ENCODE measurements at regions not wholly inside any gene's neighbourhood (a gene's known extent, or its start where the extent isn't known, plus 50 kb on each side); places are given as distances from the start of the nearest gene placed in this dataset.

DNA sequence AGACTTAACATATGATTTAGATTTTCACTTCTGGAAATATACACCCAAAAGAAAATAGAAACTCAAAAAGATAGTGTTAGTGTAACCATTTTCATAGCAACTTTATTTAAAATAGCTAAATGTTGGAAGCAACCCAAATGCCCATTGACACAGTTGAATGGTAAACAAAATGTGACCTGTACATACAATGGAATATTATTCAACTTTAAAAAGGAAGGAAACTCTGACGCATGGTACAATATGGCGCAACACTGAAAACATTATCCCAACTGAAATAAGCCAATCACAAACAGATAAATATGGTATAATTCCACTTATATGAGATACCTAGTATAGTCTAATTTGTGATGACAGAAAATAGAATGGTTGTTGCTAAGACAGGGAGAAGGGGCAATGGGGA, 1456.1 kb upstream of the MIR17HG start:
- peaks cover 8% of the 10 kb centered on the region for H3K9me3 Mint-ChIP-seq
- no peak overlapping the region for H3K27ac Mint-ChIP-seq (ENCODE audit: unreplicated experiment)
- DNase-seq (ENCODE audit: low read depth, low spot score), result no peak
- TF ChIP-seq, protein P1, sequence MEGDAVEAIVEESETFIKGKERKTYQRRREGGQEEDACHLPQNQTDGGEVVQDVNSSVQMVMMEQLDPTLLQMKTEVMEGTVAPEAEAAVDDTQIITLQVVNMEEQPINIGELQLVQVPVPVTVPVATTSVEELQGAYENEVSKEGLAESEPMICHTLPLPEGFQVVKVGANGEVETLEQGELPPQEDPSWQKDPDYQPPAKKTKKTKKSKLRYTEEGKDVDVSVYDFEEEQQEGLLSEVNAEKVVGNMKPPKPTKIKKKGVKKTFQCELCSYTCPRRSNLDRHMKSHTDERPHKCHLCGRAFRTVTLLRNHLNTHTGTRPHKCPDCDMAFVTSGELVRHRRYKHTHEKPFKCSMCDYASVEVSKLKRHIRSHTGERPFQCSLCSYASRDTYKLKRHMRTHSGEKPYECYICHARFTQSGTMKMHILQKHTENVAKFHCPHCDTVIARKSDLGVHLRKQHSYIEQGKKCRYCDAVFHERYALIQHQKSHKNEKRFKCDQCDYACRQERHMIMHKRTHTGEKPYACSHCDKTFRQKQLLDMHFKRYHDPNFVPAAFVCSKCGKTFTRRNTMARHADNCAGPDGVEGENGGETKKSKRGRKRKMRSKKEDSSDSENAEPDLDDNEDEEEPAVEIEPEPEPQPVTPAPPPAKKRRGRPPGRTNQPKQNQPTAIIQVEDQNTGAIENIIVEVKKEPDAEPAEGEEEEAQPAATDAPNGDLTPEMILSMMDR (conservative IDR thresholded peaks at IDR 0.05), result no peak
- H3K4me1 Mint-ChIP-seq, result no peaks in the 10 kb centered on the region
- no peak overlapping the region for H3K4me3 Mint-ChIP-seq
- no peaks in the 10 kb centered on the region for H3K27me3 Mint-ChIP-seq (ENCODE audit: low read depth)
- H3K36me3 Mint-ChIP-seq (ENCODE audit: low read depth), result no peaks in the 10 kb centered on the region

DNA sequence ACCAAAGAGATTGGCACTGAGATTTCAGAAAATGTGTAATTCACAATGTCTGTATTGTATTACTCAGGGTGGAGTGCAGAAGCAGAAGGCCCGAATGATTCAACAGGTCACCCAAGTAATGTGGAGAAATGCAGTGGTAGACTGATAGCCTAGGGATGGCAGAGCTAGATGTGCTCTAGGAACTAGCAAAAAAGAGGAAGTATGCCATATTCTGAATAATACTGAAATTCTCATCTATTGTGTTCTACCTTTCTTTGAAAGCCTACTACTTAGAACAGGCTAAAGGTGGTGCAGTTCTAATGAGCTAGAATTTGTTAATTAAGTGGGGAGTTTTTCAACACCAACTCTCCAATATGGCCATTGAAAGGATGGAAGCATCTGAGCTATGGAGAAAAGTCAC, 1449.8 kb upstream of the MIR17HG start:
- no peak for DNase-seq (ENCODE audit: low read depth, low spot score)
- Mint-ChIP-seq H3K9me3 (peaks cover 2% of the 10 kb centered on the region), H3K27me3 (ENCODE audit: low read depth) (no peaks in the 10 kb centered on the region), H3K4me3 (no peak overlapping the region), H3K36me3 (ENCODE audit: low read depth) (no peaks in the 10 kb centered on the region), H3K27ac (ENCODE audit: unreplicated experiment) (no peak overlapping the region), H3K4me1 (peaks cover 4% of the 10 kb centered on the region)
- TF ChIP-seq, protein P1 (conservative IDR thresholded peaks at IDR 0.05), result no peak

DNA sequence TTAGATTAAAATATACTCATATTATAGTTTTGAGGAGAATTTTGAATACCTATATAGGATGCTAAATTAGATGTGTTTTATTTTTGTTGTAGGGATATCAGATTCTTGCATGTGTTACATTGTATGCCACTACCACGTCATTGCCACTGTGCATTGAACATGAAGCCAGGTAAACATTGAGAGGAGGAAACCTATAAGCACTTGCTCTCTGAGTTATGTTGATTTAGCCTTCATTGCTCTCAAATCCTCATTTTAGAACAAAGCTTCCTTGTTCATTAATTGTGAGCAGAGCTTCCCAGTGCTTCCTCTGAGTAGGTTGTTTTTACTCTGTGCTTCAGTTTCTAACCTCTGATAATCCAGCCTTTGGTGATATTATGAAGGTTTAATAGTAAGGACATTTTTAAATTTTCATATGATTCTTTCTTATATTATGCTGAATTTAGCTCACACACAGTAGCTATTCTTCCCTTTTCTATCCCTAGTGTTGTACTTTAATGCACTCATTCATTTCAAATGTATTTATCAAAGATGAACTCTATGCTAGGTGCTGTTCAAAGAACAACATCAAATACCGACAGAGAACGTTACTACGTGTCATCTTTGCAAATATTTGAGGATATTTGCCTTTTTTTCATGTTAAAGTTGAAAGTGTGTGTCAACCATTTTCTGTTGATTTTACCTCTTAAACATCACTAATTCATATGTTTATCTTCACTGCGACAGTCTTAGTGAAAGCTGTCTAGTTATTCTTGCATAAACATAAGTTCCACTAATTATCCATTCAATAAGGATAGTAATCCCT, 1448.0 kb upstream of the MIR17HG start:
- no peaks in the 10 kb centered on the region for H3K27me3 Mint-ChIP-seq (ENCODE audit: low read depth)
- peaks cover 2% of the 10 kb centered on the region for H3K9me3 Mint-ChIP-seq
- no peaks in the 10 kb centered on the region for H3K36me3 Mint-ChIP-seq (ENCODE audit: low read depth)
- no peak overlapping the region for H3K27ac Mint-ChIP-seq (ENCODE audit: unreplicated experiment)
- DNase-seq (ENCODE audit: low read depth, low spot score), result no peak
- no peak overlapping the region for H3K4me3 Mint-ChIP-seq
- TF ChIP-seq, protein P1 (conservative IDR thresholded peaks at IDR 0.05), result no peak
- peaks cover 4% of the 10 kb centered on the region for H3K4me1 Mint-ChIP-seq

DNA sequence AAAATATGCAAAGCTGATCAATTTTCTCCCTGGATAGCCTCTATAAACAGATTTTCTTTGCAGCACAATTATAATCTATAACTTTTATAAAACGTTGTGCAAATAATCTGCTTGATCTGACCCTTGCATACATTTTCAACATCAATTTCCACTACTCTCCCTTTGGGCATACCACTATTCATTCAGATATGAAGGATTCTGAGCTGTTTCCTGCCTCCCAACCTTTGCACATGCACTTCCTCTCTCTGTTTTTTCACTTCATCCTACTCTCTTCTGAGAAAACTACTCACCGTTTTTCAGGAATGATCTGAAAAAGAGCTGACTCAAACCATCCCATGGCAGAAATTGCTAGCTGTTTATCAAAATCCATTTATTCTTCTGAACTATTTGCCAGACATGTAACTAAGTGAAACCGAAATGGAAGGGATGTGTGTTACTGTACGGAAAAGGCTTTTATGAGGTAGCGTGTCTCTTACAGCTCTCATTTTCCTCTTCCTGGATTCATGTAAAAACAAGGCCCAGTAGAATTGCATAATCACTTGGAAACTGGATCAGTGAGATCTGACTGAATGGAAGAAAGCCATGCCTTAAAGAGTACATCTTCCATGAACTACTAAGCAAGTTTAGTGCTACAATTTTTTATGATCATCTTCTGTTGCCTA, 1447.3 kb upstream of the MIR17HG start:
- TF ChIP-seq, protein P1 (conservative IDR thresholded peaks at IDR 0.05), result no peak
- peaks cover 4% of the 10 kb centered on the region for H3K4me1 Mint-ChIP-seq
- no peaks in the 10 kb centered on the region for H3K27me3 Mint-ChIP-seq (ENCODE audit: low read depth)
- H3K4me3 Mint-ChIP-seq, result no peak overlapping the region
- peaks cover 5% of the 10 kb centered on the region for H3K9me3 Mint-ChIP-seq
- H3K36me3 Mint-ChIP-seq (ENCODE audit: low read depth), result peaks cover 2% of the 10 kb centered on the region
- no peak overlapping the region for H3K27ac Mint-ChIP-seq (ENCODE audit: unreplicated experiment)
- no peak for DNase-seq (ENCODE audit: low read depth, low spot score)

DNA sequence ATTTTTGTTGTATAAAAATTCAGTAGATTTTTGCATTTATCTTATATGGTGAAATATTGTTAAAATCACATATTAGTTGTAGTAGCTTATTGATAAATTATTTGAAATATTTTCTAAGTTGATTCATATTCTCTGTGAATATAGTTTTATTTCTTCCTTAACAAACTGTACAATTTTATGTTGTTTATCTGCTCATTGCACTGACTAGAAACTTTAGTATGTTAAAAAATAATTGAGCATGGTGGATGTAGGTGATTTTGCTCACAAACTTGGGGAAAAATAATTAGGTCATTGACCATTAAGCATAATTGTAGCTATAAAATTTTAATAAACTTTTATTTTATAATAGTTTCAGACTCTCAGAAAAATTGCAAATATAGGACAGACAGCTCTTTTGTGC, 1445.3 kb upstream of the MIR17HG start:
- Mint-ChIP-seq H3K9me3 (peaks cover 7% of the 10 kb centered on the region), H3K36me3 (ENCODE audit: low read depth) (peaks cover 2% of the 10 kb centered on the region), H3K27me3 (ENCODE audit: low read depth) (no peaks in the 10 kb centered on the region), H3K27ac (ENCODE audit: unreplicated experiment) (no peak overlapping the region), H3K4me1 (peaks cover 4% of the 10 kb centered on the region), H3K4me3 (no peak overlapping the region)
- DNase-seq (ENCODE audit: low read depth, low spot score), result no peak
- TF ChIP-seq, protein P1 (conservative IDR thresholded peaks at IDR 0.05), result no peak
